Activated CD4-positive, alpha-beta T cell treated with anti-CD3 and anti-CD28 coated beads, Interleukin-2, amount 50 U/mL, for 16 hours (primary cell): ENCODE measurements at regions not wholly inside any gene's neighbourhood (a gene's known extent, or its start where the extent isn't known, plus 50 kb on each side); places are given as distances from the start of the nearest gene placed in this dataset.
"Not testable (repeated sequence)": the region's sequence is repeated elsewhere in the genome, so short reads cannot be mapped to it uniquely, and the experiment has no call there.

ENCODE experiments used
- DNase-seq: peaks from one replicate; pipeline ENCODE4 v3.0.0-alpha.2; 2020

GRCh38 chr4:59759082-59759825, 1440.9 kb upstream of the ADGRL3 start:
- DNase-seq, result no peak

GRCh38 chr4:59762344-59762743, 1437.8 kb upstream of the ADGRL3 start:
- DNase-seq, result no peak

- DNase-seq, result no peak
These were observed 1429.4 kb upstream of the ADGRL3 start for GRCh38 chr4:59770601-59771264.

GRCh38 chr4:59772641-59773139, 1427.4 kb upstream of the ADGRL3 start:
- no peak for DNase-seq

- DNase-seq, result not testable (repeated sequence)
These were observed 1419.9 kb upstream of the ADGRL3 start for GRCh38 chr4:59780271-59780670.

GRCh38 chr4:59805176-59805575, 1395.0 kb upstream of the ADGRL3 start:
- DNase-seq, result no peak

- DNase-seq, result no peak
These were observed 1385.6 kb upstream of the ADGRL3 start for GRCh38 chr4:59814402-59815010.

GRCh38 chr4:59818656-59819055, 1381.5 kb upstream of the ADGRL3 start:
- peak; percentile 6 for DNase-seq

GRCh38 chr4:59823311-59823710, 1376.8 kb upstream of the ADGRL3 start:
- DNase-seq, result no peak

GRCh38 chr4:59825104-59825503, 1375.0 kb upstream of the ADGRL3 start:
- DNase-seq, result no peak

- no peak for DNase-seq
These were observed 1368.4 kb upstream of the ADGRL3 start for GRCh38 chr4:59831746-59832145.

- no peak for DNase-seq
These were observed 1365.2 kb upstream of the ADGRL3 start for GRCh38 chr4:59834943-59835342.

GRCh38 chr4:59837751-59838150, 1362.4 kb upstream of the ADGRL3 start:
- no peak for DNase-seq

- no peak for DNase-seq
These were observed 1361.9 kb upstream of the ADGRL3 start for GRCh38 chr4:59838236-59838635.

GRCh38 chr4:59841698-59842097, 1358.4 kb upstream of the ADGRL3 start:
- no peak for DNase-seq

- no peak for DNase-seq
These were observed 1351.7 kb upstream of the ADGRL3 start for GRCh38 chr4:59848457-59848856.

- no peak for DNase-seq
These were observed 1344.3 kb upstream of the ADGRL3 start for GRCh38 chr4:59855630-59856352.

- DNase-seq, result no peak
These were observed 1331.1 kb upstream of the ADGRL3 start for GRCh38 chr4:59869056-59869455.

GRCh38 chr4:59869559-59869958, 1330.6 kb upstream of the ADGRL3 start:
- no peak for DNase-seq

- no peak for DNase-seq
These were observed 1318.5 kb upstream of the ADGRL3 start for GRCh38 chr4:59881632-59882031.

GRCh38 chr4:59904331-59904730, 1295.8 kb upstream of the ADGRL3 start:
- no peak for DNase-seq

GRCh38 chr4:59920416-59920815, 1279.7 kb upstream of the ADGRL3 start:
- DNase-seq, result no peak

- no peak for DNase-seq
These were observed 1274.8 kb upstream of the ADGRL3 start for GRCh38 chr4:59925290-59925689.
